ENCODE measurements at regions not wholly inside any gene's neighbourhood (a gene's known extent, or its start where the extent isn't known, plus 50 kb on each side); places are given as distances from the start of the nearest gene placed in this dataset.

DNA sequence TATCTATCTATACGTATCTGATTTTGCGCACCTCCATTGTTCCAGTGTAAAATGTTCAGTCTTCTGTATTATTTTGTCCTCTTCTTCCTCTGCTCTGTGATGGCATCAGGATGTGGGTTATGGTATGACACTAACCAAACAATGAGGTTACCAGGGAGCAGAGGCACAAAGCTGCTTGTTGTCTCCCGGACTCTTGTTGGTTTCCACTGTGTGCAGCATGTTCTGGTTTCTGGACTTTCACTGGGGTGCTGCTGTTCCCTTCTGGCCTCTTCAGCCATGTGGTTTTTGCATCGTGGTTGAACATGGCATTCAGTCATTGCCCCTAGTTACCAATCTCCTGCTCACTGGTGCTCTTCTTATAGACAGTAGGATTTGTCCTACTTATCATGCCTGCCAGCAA is 665.9 kb downstream of the CBLN2 start:
- H3K4me1 Mint-ChIP-seq, result no peaks in the 10 kb centered on the region; the same call in 1 of the 2 replicates
- no peak for ATAC-seq

More for the DNA sequence above, 665.9 kb downstream of the CBLN2 start:
- no peak for TF ChIP-seq NFATC4 (CRISPR knock-in tag; IDR thresholded peaks at IDR 0.05)
- TF ChIP-seq, protein P1, sequence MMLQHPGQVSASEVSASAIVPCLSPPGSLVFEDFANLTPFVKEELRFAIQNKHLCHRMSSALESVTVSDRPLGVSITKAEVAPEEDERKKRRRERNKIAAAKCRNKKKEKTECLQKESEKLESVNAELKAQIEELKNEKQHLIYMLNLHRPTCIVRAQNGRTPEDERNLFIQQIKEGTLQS (CRISPR knock-in tag; conservative IDR thresholded peaks at IDR 0.05), result no peak
- TF ChIP-seq, protein P2, sequence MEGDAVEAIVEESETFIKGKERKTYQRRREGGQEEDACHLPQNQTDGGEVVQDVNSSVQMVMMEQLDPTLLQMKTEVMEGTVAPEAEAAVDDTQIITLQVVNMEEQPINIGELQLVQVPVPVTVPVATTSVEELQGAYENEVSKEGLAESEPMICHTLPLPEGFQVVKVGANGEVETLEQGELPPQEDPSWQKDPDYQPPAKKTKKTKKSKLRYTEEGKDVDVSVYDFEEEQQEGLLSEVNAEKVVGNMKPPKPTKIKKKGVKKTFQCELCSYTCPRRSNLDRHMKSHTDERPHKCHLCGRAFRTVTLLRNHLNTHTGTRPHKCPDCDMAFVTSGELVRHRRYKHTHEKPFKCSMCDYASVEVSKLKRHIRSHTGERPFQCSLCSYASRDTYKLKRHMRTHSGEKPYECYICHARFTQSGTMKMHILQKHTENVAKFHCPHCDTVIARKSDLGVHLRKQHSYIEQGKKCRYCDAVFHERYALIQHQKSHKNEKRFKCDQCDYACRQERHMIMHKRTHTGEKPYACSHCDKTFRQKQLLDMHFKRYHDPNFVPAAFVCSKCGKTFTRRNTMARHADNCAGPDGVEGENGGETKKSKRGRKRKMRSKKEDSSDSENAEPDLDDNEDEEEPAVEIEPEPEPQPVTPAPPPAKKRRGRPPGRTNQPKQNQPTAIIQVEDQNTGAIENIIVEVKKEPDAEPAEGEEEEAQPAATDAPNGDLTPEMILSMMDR (IDR thresholded peaks at IDR 0.05), result no peak
- TF ChIP-seq, protein P3, sequence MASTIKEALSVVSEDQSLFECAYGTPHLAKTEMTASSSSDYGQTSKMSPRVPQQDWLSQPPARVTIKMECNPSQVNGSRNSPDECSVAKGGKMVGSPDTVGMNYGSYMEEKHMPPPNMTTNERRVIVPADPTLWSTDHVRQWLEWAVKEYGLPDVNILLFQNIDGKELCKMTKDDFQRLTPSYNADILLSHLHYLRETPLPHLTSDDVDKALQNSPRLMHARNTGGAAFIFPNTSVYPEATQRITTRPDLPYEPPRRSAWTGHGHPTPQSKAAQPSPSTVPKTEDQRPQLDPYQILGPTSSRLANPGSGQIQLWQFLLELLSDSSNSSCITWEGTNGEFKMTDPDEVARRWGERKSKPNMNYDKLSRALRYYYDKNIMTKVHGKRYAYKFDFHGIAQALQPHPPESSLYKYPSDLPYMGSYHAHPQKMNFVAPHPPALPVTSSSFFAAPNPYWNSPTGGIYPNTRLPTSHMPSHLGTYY (CRISPR knock-in tag; IDR thresholded peaks at IDR 0.05), result no peak
- TF ChIP-seq, protein P4, sequence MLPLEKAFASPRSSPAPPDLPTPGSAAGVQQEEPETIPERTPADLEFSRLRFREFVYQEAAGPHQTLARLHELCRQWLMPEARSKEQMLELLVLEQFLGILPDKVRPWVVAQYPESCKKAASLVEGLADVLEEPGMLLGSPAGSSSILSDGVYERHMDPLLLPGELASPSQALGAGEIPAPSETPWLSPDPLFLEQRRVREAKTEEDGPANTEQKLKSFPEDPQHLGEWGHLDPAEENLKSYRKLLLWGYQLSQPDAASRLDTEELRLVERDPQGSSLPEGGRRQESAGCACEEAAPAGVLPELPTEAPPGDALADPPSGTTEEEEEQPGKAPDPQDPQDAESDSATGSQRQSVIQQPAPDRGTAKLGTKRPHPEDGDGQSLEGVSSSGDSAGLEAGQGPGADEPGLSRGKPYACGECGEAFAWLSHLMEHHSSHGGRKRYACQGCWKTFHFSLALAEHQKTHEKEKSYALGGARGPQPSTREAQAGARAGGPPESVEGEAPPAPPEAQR (CRISPR knock-in tag; IDR thresholded peaks at IDR 0.05), result no peak
- TF ChIP-seq TEAD4 (CRISPR knock-in tag; IDR thresholded peaks at IDR 0.05), result no peak
- TF ChIP-seq NFE2L1 (CRISPR knock-in tag; IDR thresholded peaks at IDR 0.05), result no peak
- no peak for TF ChIP-seq SOX15 (CRISPR knock-in tag; IDR thresholded peaks at IDR 0.05)
- no peak for TF ChIP-seq GRHL2 (CRISPR knock-in tag; IDR thresholded peaks at IDR 0.05; ENCODE audit: insufficient replicate concordance, severe bottlenecking)
- no peak for TF ChIP-seq IRF1 (CRISPR knock-in tag; IDR thresholded peaks at IDR 0.05)
- no peak for TF ChIP-seq ELF4 (CRISPR knock-in tag; IDR thresholded peaks at IDR 0.05; ENCODE audit: low read depth)
- no peak for TF ChIP-seq ZNF423 (CRISPR knock-in tag; IDR thresholded peaks at IDR 0.05)
- TF ChIP-seq USF2 (CRISPR knock-in tag; IDR thresholded peaks at IDR 0.05), result no peak
- TF ChIP-seq CDX4 (CRISPR knock-in tag; IDR thresholded peaks at IDR 0.05; ENCODE audit: borderline replicate concordance), result no peak
- no peak for TF ChIP-seq RORB (CRISPR knock-in tag; IDR thresholded peaks at IDR 0.05)
- TF ChIP-seq E2F1 (CRISPR knock-in tag; IDR thresholded peaks at IDR 0.05), result no peak
- TF ChIP-seq USF1 (CRISPR knock-in tag; IDR thresholded peaks at IDR 0.05), result no peak
- no peak for TF ChIP-seq HMGXB4 (CRISPR knock-in tag; IDR thresholded peaks at IDR 0.05)
- Mint-ChIP-seq H3K27ac (no peak overlapping the region), H3K4me3 (no peak overlapping the region), H3K36me3 (peaks cover 22% of the 10 kb centered on the region), H3K9me3 (peaks cover 59% of the 10 kb centered on the region), H3K27me3 (ENCODE audit: low read depth) (no peaks in the 10 kb centered on the region)
- ChIA-PET CTCF (no interaction called here), POLR2A (no interaction called here)
- no peak for DNase-seq (ENCODE audit: low spot score)
